HG03460 (cell line): ENCODE measurements at regions not wholly inside any gene's neighbourhood (a gene's known extent, or its start where the extent isn't known, plus 50 kb on each side); places are given as distances from the start of the nearest gene placed in this dataset.

ENCODE experiments used
- ATAC-seq: cut with Tn5 transposase; IDR thresholded peaks from one replicate; pipeline ENCODE4 v1.9.1; 2021; ENCODE audit not compliant: unreplicated experiment

DNA sequence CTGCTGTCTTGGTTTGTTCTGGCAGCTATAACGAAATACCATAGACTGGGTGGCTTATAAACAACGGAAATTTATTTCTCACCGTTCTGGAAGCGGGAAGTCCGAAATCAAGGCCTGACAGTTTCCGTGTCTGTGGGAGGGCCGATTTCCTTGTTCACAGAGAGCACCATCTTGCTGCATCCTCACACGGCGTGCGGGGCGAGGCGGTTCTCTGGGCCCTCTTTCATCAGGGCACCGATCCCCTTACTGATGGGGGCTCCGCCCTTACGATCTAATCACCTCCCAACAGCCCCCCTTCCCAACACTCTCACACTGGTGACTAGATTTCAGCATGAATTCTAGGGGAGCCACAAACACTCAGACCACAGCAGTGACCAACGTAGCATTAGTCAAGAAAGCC, 578.3 kb upstream of the FAT1 start:
- ATAC-seq, result no peak

GRCh38 chr4:187302457-187303150, 578.9 kb upstream of the FAT1 start:
- ATAC-seq, result no peak

- no peak for ATAC-seq
Measured at GRCh38 chr4:187304133-187304532, 580.5 kb upstream of the FAT1 start.

- ATAC-seq, result no peak
Measured at GRCh38 chr4:187307131-187307530, 583.5 kb upstream of the FAT1 start.

DNA sequence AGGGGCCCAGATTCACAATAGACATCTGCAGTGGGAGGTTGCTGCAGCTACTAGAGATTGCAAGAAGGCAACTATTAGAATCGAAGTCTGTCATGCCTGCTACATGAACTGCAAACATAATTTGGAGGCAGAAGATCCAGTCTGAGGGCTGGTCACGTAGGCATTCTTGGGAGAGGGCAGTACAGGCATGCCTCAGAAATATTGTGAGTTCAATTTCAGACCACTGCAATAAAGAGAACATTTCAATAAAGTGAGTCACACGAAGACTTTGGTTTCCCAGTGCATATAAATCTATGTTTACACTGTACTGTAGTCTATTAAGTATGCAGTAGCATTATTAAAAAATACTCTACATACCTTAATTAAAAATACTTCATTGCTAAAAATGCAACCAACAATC, 585.8 kb upstream of the FAT1 start:
- no peak for ATAC-seq

- ATAC-seq, result no peak
Measured at GRCh38 chr4:187312299-187312698, 588.6 kb upstream of the FAT1 start.

DNA sequence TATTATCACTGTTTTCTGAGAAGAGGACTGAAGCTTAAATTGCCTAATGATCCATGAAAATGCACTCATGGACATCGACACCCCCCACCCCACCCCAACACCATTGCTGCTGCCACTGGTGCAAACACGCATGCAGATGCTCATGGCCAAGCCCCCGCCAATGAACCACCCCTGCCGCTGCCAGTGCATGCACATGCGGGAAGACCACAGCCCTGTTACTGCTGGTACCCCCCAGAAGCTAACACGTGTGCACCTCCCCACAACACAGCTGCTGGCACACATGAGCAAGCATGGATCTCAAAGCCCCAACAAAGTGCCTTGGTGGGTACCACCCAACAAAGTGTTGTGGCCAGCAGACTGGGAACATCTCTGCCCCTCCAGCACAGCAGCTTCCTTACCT, 594.1 kb upstream of the FAT1 start:
- ATAC-seq, result no peak

GRCh38 chr4:187321711-187322110, 598.1 kb upstream of the FAT1 start:
- no peak for ATAC-seq

DNA sequence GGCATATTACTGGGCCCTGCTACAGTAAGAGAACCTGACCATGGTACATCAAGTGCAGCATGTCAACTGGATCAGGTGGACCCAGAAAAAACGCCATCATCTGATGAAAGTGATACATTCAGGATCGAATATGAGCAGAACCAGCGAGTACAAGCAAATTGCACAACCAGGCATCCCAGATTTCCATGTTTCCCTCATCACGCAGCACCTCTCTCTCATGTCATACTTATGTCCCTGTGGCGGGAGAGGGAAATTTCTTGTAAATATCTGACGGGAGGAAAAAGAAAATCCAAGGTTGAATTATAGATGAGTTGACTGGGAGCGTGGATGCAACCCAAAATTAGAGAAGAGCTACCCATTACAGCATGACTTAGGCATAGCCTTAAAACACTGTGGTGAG, 608.5 kb upstream of the FAT1 start:
- no peak for ATAC-seq

DNA sequence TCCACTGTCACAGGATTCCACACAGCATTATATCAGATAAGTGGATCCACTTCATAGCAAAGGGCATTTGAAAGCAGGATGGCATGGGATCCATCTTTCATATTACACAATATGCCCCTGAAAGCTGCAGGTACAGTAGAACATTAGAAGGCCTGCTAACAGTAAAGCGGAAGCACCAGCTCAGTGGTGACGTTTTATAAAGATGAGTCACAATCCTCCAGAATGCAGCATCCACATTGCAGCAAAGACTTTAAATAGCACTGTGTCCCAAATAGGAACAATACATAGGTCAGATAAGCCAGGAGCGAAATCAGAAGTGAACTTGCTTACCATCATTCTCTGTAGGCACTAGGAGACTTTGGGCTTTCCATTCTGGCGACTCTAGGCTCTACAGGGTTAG, 609.5 kb upstream of the FAT1 start:
- no peak for ATAC-seq

GRCh38 chr4:187335339-187335738, 611.7 kb upstream of the FAT1 start:
- ATAC-seq, result no peak

DNA sequence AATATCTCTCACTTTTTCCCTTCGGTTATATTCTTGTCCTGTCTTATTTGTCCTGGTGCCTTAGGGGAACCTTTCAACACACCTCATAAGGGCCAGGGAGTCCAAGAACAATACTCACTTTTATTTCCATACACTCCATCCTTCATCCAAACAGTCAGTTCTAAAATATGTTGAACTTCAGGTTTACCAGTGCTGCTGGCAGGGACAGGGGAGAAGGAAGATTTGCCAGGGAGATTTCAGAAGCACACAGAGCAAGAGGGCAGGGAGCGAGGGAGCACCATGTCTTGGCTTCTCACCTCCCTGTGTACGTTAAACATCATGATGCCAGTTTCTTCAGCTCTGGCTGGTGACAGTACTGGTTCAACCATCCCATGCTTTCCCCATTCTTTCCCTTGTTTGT, 631.1 kb upstream of the FAT1 start:
- ATAC-seq, result no peak

GRCh38 chr4:187357045-187357643, 633.5 kb upstream of the FAT1 start:
- ATAC-seq, result no peak

DNA sequence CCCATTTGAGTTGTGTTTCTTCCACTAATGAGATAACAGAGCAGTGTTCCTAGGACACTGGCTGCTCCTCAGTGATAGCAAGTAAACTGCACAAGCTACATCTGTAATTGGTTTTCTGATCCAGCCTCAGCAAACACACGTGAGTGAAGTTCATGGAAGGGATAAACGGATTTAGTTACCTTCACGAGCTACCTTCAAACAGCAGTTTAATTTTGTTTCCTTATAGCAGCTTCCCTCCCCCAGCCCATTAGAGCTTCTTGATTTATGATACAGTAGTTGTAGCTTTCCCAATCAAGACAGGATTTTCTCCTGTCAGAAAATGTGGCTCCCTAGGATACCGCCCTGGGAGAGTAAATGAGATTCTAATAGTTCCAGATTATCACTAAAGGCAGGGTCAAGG, 634.2 kb upstream of the FAT1 start:
- no peak for ATAC-seq

DNA sequence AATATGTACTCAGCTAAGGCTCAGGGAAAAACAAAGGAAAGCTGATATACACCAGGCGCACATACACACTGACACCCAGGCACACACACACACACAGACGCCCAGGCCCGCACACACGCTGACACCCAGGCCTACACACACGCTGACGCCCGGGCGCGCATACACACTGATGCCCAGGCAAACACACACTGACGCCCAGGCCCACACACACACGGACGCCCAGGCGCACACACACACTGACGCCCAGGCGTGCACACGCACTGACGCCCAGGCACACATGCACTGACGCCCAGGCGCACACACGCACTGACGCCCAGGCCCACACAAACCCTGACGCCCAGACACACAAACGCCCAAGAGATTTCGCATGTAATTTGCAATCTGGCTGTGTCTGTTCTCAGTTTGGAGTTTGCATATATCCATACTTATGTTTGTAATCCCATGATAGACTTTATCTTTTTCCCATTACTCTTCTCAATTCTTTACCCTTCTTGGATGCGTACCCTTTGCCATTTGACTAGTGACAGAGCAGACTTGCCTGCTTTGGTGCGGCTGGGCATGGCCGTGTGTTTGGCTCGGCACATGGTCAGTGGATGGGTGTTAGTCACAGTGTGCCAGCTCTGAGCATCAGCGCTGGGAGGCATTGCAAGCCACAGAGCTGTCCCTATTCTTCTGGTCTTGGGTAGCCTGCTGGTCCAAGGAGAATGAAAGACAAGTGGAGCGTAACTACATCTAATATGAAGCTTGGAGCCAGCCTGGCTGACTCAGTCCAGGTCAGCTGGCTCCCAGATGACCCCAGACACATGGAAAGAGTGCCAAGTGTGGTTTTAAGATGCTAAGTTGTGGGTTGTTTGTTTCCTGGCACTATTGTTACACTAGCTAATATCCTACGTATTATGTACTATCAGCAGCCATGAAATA, 632.4 kb upstream of the ZFP42 start:
- ATAC-seq, result no peak

- no peak for ATAC-seq
Measured at GRCh38 chr4:187364401-187364800, 631.2 kb upstream of the ZFP42 start.

- ATAC-seq, result no peak
Measured at GRCh38 chr4:187364851-187365250, 630.7 kb upstream of the ZFP42 start.

DNA sequence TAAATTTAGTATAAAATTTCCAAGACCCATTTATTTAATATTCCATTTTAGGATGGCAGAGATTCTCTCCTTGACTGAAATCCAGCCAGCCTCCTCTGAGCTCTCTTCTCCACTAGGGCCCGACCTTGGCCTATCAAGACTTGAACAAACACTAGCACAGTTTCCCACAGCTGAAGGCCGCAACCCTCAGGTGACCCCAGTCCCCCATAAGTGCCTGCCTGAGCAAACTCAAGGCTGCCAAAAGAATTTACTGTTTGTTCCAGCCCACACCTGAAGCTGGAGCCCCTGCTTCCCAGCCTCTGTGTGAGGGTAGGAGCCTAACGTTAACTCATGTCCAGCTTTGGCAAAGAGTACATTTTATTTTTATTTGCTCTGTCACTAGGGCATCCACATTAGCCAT, 629.0 kb upstream of the ZFP42 start:
- ATAC-seq, result no peak

- ATAC-seq, result no peak
Measured at GRCh38 chr4:187370918-187371317, 624.7 kb upstream of the ZFP42 start.

DNA sequence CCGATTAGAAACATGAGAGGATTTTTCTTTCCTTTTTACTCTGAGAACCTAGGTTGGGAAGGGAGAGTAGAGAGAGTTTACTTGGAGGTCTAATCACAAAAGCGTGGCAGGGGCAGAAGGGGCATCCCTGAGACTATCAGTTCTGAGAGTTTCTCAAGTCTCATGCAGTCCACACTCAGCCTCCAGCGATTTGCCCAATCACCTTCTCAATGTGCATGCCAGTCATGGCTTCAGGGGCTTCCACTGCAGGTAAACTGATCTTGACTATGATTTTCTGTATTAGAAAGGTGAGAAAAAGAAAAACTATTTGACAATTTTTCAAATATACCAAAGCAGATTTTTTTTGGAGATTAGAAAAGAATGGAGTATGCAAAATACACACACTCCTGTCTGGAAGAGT, 617.1 kb upstream of the ZFP42 start:
- ATAC-seq, result no peak

GRCh38 chr4:187380181-187380581, 615.4 kb upstream of the ZFP42 start:
- ATAC-seq, result no peak

DNA sequence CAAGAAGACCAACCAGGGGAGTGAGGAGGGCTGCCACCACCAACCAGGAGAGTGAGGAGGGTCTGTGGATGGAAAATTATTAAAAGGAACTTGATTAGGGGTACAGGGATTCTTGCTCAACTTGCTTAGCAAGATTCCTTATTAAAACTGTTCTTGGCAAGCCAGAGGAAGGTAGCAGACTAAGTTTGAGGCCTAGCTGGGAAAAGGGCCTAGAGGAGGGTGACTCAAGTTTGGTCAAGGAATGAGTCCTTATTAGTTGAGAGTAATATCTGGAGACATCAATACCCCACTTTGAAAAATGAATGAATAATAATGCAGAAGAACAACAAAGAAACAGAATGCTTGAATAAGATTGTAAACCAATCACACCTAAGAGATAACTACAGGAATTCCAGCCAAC, 612.4 kb upstream of the ZFP42 start:
- no peak for ATAC-seq
